ENCODE measurements at regions not wholly inside any gene's neighbourhood (a gene's known extent, or its start where the extent isn't known, plus 50 kb on each side); places are given as distances from the start of the nearest gene placed in this dataset.

GRCh38 chr16:65225488-65225887 lies 103.6 kb upstream of the CDH11 start:
- no peak for DNase-seq

- DNase-seq: no peak
Measured at GRCh38 chr16:65224994-65225393, 103.1 kb upstream of the CDH11 start.

- DNase-seq: no peak
Measured at GRCh38 chr16:65224471-65224870, 102.6 kb upstream of the CDH11 start.

- DNase-seq: no peak
Measured at GRCh38 chr16:65223335-65223734, 101.5 kb upstream of the CDH11 start.

- DNase-seq: no peak
Measured at GRCh38 chr16:65222536-65222935, 100.7 kb upstream of the CDH11 start.

- no peak for DNase-seq
Measured at GRCh38 chr16:65222049-65222448, 100.2 kb upstream of the CDH11 start.

- no peak for DNase-seq
Measured at GRCh38 chr16:65219786-65220185, 97.9 kb upstream of the CDH11 start.

- DNase-seq: no peak
Measured at GRCh38 chr16:65218348-65218747, 96.5 kb upstream of the CDH11 start.

GRCh38 chr16:65213866-65214595 lies 92.2 kb upstream of the CDH11 start:
- no peak for DNase-seq

GRCh38 chr16:65212791-65213190 lies 90.9 kb upstream of the CDH11 start:
- DNase-seq: no peak

GRCh38 chr16:65212240-65212639 lies 90.4 kb upstream of the CDH11 start:
- DNase-seq: no peak

- no peak for DNase-seq
Measured at GRCh38 chr16:65202461-65202860, 80.6 kb upstream of the CDH11 start.

GRCh38 chr16:65201511-65201910 lies 79.6 kb upstream of the CDH11 start:
- no peak for DNase-seq

GRCh38 chr16:65200857-65201256 lies 79.0 kb upstream of the CDH11 start:
- no peak for DNase-seq

- no peak for DNase-seq
Measured at GRCh38 chr16:65200156-65200773, 78.4 kb upstream of the CDH11 start.

GRCh38 chr16:65196420-65197075 lies 74.7 kb upstream of the CDH11 start:
- DNase-seq: no peak

- no peak for DNase-seq
Measured at GRCh38 chr16:65195998-65196397, 74.1 kb upstream of the CDH11 start.

- no peak for DNase-seq
Measured at GRCh38 chr16:65185241-65185778, 63.4 kb upstream of the CDH11 start.

- peak; percentile 16 to 60 for DNase-seq
Measured at GRCh38 chr16:65181071-65181561, 59.3 kb upstream of the CDH11 start.

GRCh38 chr16:65178151-65178550 lies 56.3 kb upstream of the CDH11 start:
- DNase-seq: no peak

GRCh38 chr16:65176603-65177002 lies 54.7 kb upstream of the CDH11 start:
- DNase-seq: no peak

- no peak for DNase-seq
Measured at GRCh38 chr16:65172356-65172755, 50.5 kb upstream of the CDH11 start.

Data from NCI-H524 (cell line).